WTC11 (cell line): ENCODE measurements at regions not wholly inside any gene's neighbourhood (a gene's known extent, or its start where the extent isn't known, plus 50 kb on each side); places are given as distances from the start of the nearest gene placed in this dataset.

Source experiments
- ATAC-seq: fragments of 200-7000 bp; cut with Tn5 transposase; 2 replicates; pipeline ENCODE4 v1.10.0; 2021; ENCODE audit warnings: mild to moderate bottlenecking, moderate library complexity
- CTCF ChIA-PET: fragments of 300-600 bp; sonication (Branson Sonifier 250); formaldehyde crosslinking; loops from one replicate; lab custom pipeline; 2021; ENCODE audit warnings: antibody characterized with exemption; lab: Charles Lee
- POLR2A ChIA-PET: fragments of 350-600 bp; sonication (Branson Sonifier 250); formaldehyde crosslinking; loops from one replicate; lab custom pipeline; 2021; ENCODE audit warnings: antibody characterized with exemption; lab: Charles Lee
- DNase-seq: peaks from one replicate; pipeline ENCODE4 v3.0.0; 2021; ENCODE audit warnings: low spot score
- H3K27ac Mint-ChIP-seq: 2 replicates; pipeline ENCODE4 v1.8.0; 2021; ENCODE audit warnings: mixed read lengths
- H3K27me3 Mint-ChIP-seq: 2 replicates; pipeline ENCODE4 v1.8.0; 2021; ENCODE audit warnings: low read depth, mild to moderate bottlenecking, moderate library complexity, mixed read lengths
- H3K36me3 Mint-ChIP-seq: 2 replicates; pipeline ENCODE4 v1.8.0; 2021; ENCODE audit warnings: mixed read lengths
- H3K4me1 Mint-ChIP-seq: 2 replicates; pipeline ENCODE4 v1.8.0; 2022; ENCODE audit warnings: mixed read lengths
- H3K4me3 Mint-ChIP-seq: 2 replicates; pipeline ENCODE4 v1.8.0; 2021; ENCODE audit warnings: mild to moderate bottlenecking, moderate library complexity, mixed read lengths
- H3K9me3 Mint-ChIP-seq: 2 replicates; pipeline ENCODE4 v1.8.0; 2021; ENCODE audit warnings: mixed read lengths
- MYBL2 ChIP-seq: sonication (generic); formaldehyde crosslinking; IDR thresholded peaks from 2 replicates; pipeline ENCODE4 v1.8.1; 2023; ENCODE audit warnings: mild to moderate bottlenecking, moderate library complexity, missing genetic modification reagents
- RORB ChIP-seq: fragments of 250-450 bp; sonication (Bioruptor Pico); IDR thresholded peaks from 2 replicates; pipeline ENCODE4 v1.9.0; 2021; ENCODE audit warnings: mild to moderate bottlenecking
- SMAD3 ChIP-seq: sonication (generic); formaldehyde crosslinking; IDR thresholded peaks from 2 replicates; pipeline ENCODE4 v1.8.0; 2022; ENCODE audit warnings: missing genetic modification reagents, mild to moderate bottlenecking, borderline replicate concordance
- TCF7 ChIP-seq: sonication (generic); formaldehyde crosslinking; IDR thresholded peaks from 2 replicates; pipeline ENCODE4 v1.8.0; 2022; ENCODE audit warnings: mild to moderate bottlenecking, low read depth, missing genetic modification reagents, moderate library complexity
- ZNF396 ChIP-seq: fragments of 250-450 bp; sonication (Bioruptor Pico); IDR thresholded peaks from 2 replicates; pipeline ENCODE4 v1.8.0; 2021; ENCODE audit warnings: mild to moderate bottlenecking, moderate library complexity, borderline replicate concordance
- TF ChIP-seq, protein P1 (sequence below): fragments of 250-450 bp; sonication (Bioruptor Pico); IDR thresholded peaks from 2 replicates; pipeline ENCODE4 v1.9.0; 2021; ENCODE audit warnings: mild to moderate bottlenecking
- TF ChIP-seq, protein P2 (sequence below): sonication (generic); formaldehyde crosslinking; IDR thresholded peaks from 2 replicates; pipeline ENCODE4 v1.8.0; 2022; ENCODE audit warnings: missing genetic modification reagents
- TF ChIP-seq, protein P3 (sequence below): sonication (generic); formaldehyde crosslinking; IDR thresholded peaks from 2 replicates; pipeline ENCODE4 v1.8.0; 2023; ENCODE audit warnings: missing genetic modification reagents
- TF ChIP-seq, protein P4 (sequence below): fragments of 200-600 bp; IDR thresholded peaks from 2 replicates; pipeline ENCODE4 v1.8.0; 2022; ENCODE audit warnings: antibody characterized with exemption
- TF ChIP-seq, protein P5 (sequence below): fragments of 250-450 bp; sonication (Bioruptor Pico); IDR thresholded peaks from 2 replicates; pipeline ENCODE4 v2.1.2; 2022; ENCODE audit warnings: mild to moderate bottlenecking, moderate library complexity
- TF ChIP-seq, protein P6 (sequence below): sonication (generic); formaldehyde crosslinking; IDR thresholded peaks from 2 replicates; pipeline ENCODE4 v1.8.0; 2022; ENCODE audit warnings: mild to moderate bottlenecking, missing genetic modification reagents
- TF ChIP-seq, protein P7 (sequence below): sonication (generic); formaldehyde crosslinking; IDR thresholded peaks from 2 replicates; pipeline ENCODE4 v1.8.1; 2023; ENCODE audit warnings: mild to moderate bottlenecking, missing genetic modification reagents, moderate library complexity
- TF ChIP-seq, protein P8 (sequence below): fragments of 250-450 bp; sonication (Bioruptor Pico); IDR thresholded peaks from 2 replicates; pipeline ENCODE4 v1.9.0; 2021; ENCODE audit warnings: mild to moderate bottlenecking, borderline replicate concordance

DNA sequence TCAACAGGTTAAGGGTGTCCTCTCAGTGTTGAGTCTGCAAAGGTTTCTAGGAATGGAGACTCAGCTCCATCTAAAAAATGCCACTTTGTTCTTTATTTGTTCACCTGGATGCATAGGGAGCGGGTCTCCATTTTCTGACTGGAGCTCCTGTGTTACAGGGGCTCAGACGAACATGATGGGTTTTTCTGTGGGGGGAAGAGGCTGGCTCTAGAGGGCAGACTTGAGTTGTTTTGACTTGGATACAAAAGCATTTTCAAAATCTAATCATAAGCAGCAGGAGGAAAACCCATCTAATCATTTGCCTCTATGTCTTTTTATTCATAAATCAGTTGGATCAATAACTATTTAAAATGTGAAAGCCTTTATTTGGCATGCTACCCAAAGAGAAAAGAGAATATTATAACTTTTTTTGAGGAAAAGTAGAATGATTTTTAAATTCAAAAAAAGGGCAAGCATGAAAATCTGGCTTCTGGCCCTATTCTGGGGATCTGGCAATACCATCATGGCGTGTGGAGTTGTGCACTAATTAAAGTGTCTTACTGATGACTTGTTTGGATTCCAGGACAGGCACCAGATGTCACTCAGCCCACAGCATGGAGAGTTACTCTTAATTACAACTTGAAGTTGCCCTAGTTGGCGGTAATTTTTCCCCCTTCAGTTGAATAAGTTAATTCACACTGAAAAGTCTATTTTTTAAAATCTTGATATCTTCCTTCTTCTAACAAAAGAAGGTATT, 594.9 kb downstream of the REEP3 start:
- Mint-ChIP-seq H3K27me3 (no peaks in the 10 kb centered on the region), H3K4me1 (peaks cover 63% of the 10 kb centered on the region), H3K4me3 (no peak overlapping the region), H3K27ac (peak overlapping the region; percentile 48; the same call in 1 of the 2 replicates), H3K9me3 (peaks cover 17% of the 10 kb centered on the region), H3K36me3 (peaks cover 14% of the 10 kb centered on the region)
- TF ChIP-seq, protein P1, sequence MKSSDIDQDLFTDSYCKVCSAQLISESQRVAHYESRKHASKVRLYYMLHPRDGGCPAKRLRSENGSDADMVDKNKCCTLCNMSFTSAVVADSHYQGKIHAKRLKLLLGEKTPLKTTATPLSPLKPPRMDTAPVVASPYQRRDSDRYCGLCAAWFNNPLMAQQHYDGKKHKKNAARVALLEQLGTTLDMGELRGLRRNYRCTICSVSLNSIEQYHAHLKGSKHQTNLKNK = no peak
- TF ChIP-seq, protein P2, sequence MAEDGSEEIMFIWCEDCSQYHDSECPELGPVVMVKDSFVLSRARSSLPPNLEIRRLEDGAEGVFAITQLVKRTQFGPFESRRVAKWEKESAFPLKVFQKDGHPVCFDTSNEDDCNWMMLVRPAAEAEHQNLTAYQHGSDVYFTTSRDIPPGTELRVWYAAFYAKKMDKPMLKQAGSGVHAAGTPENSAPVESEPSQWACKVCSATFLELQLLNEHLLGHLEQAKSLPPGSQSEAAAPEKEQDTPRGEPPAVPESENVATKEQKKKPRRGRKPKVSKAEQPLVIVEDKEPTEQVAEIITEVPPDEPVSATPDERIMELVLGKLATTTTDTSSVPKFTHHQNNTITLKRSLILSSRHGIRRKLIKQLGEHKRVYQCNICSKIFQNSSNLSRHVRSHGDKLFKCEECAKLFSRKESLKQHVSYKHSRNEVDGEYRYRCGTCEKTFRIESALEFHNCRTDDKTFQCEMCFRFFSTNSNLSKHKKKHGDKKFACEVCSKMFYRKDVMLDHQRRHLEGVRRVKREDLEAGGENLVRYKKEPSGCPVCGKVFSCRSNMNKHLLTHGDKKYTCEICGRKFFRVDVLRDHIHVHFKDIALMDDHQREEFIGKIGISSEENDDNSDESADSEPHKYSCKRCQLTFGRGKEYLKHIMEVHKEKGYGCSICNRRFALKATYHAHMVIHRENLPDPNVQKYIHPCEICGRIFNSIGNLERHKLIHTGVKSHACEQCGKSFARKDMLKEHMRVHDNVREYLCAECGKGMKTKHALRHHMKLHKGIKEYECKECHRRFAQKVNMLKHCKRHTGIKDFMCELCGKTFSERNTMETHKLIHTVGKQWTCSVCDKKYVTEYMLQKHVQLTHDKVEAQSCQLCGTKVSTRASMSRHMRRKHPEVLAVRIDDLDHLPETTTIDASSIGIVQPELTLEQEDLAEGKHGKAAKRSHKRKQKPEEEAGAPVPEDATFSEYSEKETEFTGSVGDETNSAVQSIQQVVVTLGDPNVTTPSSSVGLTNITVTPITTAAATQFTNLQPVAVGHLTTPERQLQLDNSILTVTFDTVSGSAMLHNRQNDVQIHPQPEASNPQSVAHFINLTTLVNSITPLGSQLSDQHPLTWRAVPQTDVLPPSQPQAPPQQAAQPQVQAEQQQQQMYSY (CRISPR knock-in tag) = peak; percentile 79
- TF ChIP-seq, protein P3, sequence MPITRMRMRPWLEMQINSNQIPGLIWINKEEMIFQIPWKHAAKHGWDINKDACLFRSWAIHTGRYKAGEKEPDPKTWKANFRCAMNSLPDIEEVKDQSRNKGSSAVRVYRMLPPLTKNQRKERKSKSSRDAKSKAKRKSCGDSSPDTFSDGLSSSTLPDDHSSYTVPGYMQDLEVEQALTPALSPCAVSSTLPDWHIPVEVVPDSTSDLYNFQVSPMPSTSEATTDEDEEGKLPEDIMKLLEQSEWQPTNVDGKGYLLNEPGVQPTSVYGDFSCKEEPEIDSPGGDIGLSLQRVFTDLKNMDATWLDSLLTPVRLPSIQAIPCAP (CRISPR knock-in tag) = no peak
- TF ChIP-seq SMAD3 (CRISPR knock-in tag) = no peak
- TF ChIP-seq, protein P4, sequence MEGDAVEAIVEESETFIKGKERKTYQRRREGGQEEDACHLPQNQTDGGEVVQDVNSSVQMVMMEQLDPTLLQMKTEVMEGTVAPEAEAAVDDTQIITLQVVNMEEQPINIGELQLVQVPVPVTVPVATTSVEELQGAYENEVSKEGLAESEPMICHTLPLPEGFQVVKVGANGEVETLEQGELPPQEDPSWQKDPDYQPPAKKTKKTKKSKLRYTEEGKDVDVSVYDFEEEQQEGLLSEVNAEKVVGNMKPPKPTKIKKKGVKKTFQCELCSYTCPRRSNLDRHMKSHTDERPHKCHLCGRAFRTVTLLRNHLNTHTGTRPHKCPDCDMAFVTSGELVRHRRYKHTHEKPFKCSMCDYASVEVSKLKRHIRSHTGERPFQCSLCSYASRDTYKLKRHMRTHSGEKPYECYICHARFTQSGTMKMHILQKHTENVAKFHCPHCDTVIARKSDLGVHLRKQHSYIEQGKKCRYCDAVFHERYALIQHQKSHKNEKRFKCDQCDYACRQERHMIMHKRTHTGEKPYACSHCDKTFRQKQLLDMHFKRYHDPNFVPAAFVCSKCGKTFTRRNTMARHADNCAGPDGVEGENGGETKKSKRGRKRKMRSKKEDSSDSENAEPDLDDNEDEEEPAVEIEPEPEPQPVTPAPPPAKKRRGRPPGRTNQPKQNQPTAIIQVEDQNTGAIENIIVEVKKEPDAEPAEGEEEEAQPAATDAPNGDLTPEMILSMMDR = peak; percentile 9; the same call in 1 of the 2 replicates
- DNase-seq = peak; percentile 56
- CTCF ChIA-PET = interaction anchor here (0.6 to 3.0 kb wide), 15 partner anchors 12 to 533 kb away, joined by 3 to 13 read pairs (median 4); no protein-coding TSS in a partner anchor
- ATAC-seq = peak; percentile 79
- POLR2A ChIA-PET = no interaction called here

DNA sequence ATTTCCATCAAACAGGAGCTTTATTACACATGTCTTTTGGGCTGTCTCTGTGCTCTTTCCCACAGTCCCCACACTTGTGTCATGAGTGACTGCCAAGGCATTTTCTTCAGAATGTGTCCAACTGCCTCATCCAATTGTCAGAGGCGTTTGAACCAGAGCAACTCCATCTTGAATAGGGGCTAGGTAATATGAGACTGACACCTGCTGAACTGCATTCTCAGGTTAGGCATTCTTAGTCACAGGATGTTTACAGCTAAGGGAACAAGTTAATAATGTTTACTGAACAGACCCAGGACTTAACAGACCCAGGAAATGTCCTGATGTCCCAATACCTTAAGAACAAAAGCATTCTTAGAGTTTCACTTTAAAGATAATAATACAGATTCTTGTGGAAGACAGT, 595.5 kb downstream of the REEP3 start:
- ATAC-seq = peak; percentile 26
- no peak for DNase-seq

More for the DNA sequence above, 595.5 kb downstream of the REEP3 start:
- ChIA-PET CTCF (interaction anchor here (1.5 kb wide), 1 partner anchor 314 kb away, joined by 5 read pairs; no protein-coding TSS in a partner anchor), POLR2A (no interaction called here)
- no peak overlapping the region for H3K4me3 Mint-ChIP-seq
- peak overlapping the region; percentile 60; the same call in 1 of the 2 replicates for H3K27ac Mint-ChIP-seq
- H3K36me3 Mint-ChIP-seq = peaks cover 17% of the 10 kb centered on the region
- H3K4me1 Mint-ChIP-seq = peaks cover 63% of the 10 kb centered on the region
- TF ChIP-seq ZNF396 (CRISPR knock-in tag) (0 out of 2 replicates have a peak, but pooled peaks have one; percentile 14), RORB (CRISPR knock-in tag) (no peak), MYBL2 (CRISPR knock-in tag) (no peak), TCF7 (CRISPR knock-in tag) (no peak)
- TF ChIP-seq, protein P5, sequence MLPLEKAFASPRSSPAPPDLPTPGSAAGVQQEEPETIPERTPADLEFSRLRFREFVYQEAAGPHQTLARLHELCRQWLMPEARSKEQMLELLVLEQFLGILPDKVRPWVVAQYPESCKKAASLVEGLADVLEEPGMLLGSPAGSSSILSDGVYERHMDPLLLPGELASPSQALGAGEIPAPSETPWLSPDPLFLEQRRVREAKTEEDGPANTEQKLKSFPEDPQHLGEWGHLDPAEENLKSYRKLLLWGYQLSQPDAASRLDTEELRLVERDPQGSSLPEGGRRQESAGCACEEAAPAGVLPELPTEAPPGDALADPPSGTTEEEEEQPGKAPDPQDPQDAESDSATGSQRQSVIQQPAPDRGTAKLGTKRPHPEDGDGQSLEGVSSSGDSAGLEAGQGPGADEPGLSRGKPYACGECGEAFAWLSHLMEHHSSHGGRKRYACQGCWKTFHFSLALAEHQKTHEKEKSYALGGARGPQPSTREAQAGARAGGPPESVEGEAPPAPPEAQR (CRISPR knock-in tag) = peak; percentile 51; the same call in 1 of the 2 replicates
- TF ChIP-seq, protein P6, sequence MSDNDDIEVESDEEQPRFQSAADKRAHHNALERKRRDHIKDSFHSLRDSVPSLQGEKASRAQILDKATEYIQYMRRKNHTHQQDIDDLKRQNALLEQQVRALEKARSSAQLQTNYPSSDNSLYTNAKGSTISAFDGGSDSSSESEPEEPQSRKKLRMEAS (CRISPR knock-in tag) = no peak
- TF ChIP-seq, protein P3 (CRISPR knock-in tag) = no peak
- TF ChIP-seq, protein P7, sequence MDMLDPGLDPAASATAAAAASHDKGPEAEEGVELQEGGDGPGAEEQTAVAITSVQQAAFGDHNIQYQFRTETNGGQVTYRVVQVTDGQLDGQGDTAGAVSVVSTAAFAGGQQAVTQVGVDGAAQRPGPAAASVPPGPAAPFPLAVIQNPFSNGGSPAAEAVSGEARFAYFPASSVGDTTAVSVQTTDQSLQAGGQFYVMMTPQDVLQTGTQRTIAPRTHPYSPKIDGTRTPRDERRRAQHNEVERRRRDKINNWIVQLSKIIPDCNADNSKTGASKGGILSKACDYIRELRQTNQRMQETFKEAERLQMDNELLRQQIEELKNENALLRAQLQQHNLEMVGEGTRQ = no peak
- TF ChIP-seq, protein P1 = no peak
- TF ChIP-seq, protein P8, sequence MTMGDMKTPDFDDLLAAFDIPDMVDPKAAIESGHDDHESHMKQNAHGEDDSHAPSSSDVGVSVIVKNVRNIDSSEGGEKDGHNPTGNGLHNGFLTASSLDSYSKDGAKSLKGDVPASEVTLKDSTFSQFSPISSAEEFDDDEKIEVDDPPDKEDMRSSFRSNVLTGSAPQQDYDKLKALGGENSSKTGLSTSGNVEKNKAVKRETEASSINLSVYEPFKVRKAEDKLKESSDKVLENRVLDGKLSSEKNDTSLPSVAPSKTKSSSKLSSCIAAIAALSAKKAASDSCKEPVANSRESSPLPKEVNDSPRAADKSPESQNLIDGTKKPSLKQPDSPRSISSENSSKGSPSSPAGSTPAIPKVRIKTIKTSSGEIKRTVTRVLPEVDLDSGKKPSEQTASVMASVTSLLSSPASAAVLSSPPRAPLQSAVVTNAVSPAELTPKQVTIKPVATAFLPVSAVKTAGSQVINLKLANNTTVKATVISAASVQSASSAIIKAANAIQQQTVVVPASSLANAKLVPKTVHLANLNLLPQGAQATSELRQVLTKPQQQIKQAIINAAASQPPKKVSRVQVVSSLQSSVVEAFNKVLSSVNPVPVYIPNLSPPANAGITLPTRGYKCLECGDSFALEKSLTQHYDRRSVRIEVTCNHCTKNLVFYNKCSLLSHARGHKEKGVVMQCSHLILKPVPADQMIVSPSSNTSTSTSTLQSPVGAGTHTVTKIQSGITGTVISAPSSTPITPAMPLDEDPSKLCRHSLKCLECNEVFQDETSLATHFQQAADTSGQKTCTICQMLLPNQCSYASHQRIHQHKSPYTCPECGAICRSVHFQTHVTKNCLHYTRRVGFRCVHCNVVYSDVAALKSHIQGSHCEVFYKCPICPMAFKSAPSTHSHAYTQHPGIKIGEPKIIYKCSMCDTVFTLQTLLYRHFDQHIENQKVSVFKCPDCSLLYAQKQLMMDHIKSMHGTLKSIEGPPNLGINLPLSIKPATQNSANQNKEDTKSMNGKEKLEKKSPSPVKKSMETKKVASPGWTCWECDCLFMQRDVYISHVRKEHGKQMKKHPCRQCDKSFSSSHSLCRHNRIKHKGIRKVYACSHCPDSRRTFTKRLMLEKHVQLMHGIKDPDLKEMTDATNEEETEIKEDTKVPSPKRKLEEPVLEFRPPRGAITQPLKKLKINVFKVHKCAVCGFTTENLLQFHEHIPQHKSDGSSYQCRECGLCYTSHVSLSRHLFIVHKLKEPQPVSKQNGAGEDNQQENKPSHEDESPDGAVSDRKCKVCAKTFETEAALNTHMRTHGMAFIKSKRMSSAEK = 0 out of 2 replicates have a peak, but pooled peaks have one; percentile 39
- TF ChIP-seq, all 79 proteins: peak for 3
- Mint-ChIP-seq H3K27me3 (no peaks in the 10 kb centered on the region), H3K9me3 (peaks cover 17% of the 10 kb centered on the region)
